ENCODE measurements at regions not wholly inside any gene's neighbourhood (a gene's known extent, or its start where the extent isn't known, plus 50 kb on each side); places are given as distances from the start of the nearest gene placed in this dataset.

- no peak for TF ChIP-seq CTCF (IDR thresholded peaks at IDR 0.05)
- TF ChIP-seq EP300 (IDR thresholded peaks at IDR 0.05): no peak
- TF ChIP-seq POLR2AphosphoS5 (IDR thresholded peaks at IDR 0.05): no peak
Measured at GRCh38 chr6:139666284-139666683, 291.8 kb upstream of the CITED2 start.
